SH-SY5Y (cell line): ENCODE measurements at regions not wholly inside any gene's neighbourhood (a gene's known extent, or its start where the extent isn't known, plus 50 kb on each side); places are given as distances from the start of the nearest gene placed in this dataset.

Experiments
- GATA2 ChIP-seq: IDR thresholded peaks from 2 replicates; pipeline ENCODE4 v1.6.1; 2011; ENCODE audit warnings: mild to moderate bottlenecking, low read depth, low read length
- GATA3 ChIP-seq: IDR thresholded peaks from 2 replicates; pipeline ENCODE4 v1.6.1; 2011; ENCODE audit warnings: low read depth, mild to moderate bottlenecking, low read length, moderate library complexity

GRCh38 chr20:54981175-54981574 is 505.8 kb downstream of the DOK5 start:
- TF ChIP-seq GATA3 (no peak), GATA2 (no peak)
